D341Med (cell line): ENCODE measurements at regions not wholly inside any gene's neighbourhood (a gene's known extent, or its start where the extent isn't known, plus 50 kb on each side); places are given as distances from the start of the nearest gene placed in this dataset.
"Not testable (repeated sequence)": the region's sequence is repeated elsewhere in the genome, so short reads cannot be mapped to it uniquely, and the experiment has no call there.

ENCODE experiments used
- DNase-seq: peaks from one replicate; pipeline ENCODE4 v3.0.0; 2012; ENCODE audit warnings: low spot score

DNA sequence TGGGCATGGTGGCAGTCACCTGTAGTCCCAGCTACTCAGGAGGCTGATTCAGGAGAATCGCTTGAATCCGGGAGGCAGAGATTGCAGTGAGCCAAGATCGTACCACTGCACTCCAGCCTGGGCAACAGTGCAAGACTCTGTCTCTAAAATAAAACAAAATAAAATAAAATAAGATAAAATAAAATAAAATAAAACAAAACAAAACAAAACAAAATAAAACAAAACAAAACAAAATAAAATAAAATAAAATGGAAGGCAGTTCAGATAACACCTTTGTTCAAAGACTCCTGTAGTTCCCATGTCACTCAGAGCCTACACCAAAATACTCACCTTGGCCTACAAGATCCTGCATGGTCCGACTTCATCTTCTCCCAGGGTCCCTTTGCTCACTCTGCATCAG lies 61.3 kb downstream of the SYF2 start:
- not testable (repeated sequence) for DNase-seq

DNA sequence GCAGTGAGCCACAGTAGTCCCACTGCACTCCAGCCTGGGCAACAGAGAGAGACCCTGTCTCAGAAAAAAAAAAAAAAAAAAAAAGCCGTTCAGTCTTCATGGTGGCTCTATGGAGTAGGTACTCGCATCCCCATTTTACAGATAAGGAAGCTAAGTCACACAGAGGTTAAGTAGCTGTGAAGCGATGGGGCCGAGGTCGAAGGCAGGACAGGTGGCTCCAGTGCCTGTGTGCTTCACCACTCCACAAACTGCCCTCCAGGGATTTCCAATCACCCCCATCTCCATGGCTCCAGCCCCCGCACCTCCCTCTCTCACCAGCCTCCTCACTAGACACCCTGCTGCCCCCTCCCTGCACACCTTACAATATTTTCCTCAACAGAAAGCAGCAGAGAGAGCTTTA lies 61.9 kb downstream of the SYF2 start:
- DNase-seq = no peak

DNA sequence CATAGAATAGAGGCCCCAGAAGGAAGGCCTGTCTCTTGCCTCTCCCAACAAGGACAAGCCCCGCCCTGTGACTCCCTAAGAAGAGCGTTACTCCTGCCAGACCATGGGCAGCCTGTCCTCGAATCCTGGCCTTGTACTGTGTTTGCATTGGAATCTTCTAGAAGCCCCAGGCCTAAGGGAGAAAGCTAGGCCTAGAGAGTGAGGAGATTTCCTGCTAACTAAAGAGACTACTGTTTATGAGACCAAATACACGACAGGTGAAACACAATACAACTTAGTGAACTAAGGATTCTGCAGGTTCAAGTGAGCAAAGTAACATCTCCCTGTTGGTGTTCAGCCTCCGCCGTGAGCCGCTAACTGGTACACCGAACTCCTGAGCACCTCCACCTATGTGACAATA lies 62.7 kb downstream of the SYF2 start:
- no peak for DNase-seq

DNA sequence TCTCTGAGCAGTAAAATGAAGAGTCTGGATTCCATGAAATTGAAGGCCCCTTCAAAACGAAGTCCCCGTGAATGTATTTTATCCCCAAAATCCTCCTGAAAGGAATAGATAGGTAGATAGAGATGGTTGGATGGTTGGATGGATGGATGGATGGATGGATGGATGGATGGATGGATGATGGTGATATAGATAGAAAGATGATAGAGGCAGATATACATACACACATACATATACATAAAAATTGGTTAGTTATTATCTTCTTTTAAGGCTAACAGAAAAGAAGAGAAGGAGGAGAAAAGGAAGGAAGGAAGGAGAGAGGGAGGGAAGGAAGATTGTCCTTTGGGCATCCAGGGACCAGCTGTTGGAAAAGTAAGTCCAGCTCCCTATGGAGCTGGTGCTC lies 63.1 kb downstream of the SYF2 start:
- DNase-seq = no peak

DNA sequence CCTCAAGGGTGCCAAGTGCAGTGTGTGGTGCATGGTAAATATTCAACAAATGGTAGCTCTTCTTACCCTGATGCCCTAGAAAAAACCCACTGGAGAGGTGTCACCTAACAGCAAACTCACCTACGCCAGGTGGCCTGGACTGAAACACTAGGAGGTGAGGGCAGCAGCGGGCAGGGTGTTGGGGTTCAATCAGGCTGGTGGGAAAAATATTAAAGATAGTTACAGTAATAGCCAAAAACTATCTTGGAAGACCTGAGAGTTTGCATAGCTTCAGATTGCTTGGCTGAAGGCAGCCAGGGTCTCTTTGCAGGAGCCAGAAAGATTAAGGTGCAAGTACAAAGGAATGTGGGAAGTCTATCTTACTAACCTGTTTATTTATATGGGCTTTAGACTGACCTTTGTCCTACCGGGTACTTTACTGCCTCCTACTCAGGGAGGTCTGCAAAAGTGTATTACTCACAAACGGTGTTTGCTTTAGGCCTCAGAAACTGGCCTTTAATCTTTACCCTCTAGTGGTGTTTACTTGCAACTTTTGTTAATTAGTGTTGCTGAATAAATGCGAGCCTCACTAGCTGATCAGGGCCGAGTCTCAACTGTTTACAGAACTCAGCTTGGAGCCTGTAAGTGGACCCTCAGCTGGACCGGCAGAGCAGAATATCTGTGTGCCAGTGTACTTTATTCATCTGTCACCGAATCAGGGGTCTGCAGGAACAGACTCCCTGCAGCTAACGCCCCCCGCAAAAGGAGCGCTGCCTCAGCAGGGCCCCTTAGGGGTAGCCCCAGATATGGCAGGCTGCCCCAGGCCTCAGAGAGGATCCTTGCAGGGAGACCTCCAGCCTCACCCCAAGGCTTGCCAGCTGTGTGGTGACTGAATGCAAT lies 63.9 kb downstream of the SYF2 start:
- no peak for DNase-seq

DNA sequence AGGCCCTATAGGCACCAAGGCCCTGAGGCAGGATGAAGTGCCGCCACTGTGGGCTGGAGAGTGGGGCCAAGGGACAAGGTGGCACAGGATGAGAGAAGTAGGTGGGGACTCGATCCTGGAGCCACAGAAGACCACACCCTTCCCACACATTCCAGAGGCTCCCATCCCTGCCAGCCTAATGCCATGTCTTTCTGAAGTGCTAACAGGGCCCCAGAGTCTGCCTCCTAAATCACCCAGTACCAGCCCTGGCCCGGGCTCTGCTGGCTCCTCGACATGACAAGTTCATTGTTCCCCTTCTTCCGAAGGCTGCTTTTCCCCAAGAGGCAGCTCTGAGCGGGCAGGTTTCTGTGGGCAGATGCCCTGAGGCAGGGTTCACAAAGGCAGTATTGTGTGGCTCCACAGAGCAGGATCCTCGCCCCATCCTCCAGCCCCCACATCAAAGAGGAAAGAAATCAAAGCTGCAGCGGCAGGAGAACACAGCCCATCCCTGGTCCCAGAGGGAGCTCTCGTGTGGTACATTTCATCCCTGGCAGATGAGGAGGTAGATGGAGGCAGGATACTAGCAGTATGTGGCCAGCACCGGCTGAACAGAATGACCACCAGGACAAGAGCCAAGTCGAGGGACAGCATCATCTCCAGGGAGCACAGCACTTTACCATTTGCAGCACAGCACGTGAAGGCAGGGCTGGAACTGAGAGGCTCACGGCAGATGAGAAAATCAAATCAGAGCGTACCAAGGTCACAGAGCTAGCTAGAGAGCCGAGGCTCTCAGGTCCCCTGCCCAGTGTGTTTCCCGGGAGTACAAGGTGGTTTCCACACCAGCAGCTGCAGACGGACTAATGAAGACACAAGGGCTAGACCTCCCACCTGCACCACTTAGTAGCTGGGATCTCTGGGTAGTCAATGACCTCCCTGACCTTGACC lies 64.8 kb downstream of the SYF2 start:
- DNase-seq = no peak

DNA sequence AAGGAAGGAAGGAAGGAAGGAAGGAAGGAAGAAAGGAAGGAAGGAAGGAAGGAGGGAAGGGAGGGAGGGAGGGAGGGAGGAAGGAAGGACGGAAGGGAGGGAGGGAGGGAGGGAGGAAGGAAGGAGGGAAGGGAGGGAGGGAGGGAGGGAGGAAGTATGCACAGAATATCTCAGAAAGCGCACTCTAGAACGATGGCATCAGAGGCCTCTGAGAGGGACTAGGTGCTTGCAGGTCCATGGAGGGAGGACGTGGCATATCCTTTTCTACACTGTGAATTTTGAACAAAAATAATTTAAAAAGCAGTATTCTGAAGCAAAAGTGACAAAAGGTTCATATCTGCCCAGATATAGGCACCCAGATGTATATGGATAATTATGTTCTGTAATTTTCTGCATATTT lies 65.5 kb downstream of the SYF2 start:
- DNase-seq = no peak

DNA sequence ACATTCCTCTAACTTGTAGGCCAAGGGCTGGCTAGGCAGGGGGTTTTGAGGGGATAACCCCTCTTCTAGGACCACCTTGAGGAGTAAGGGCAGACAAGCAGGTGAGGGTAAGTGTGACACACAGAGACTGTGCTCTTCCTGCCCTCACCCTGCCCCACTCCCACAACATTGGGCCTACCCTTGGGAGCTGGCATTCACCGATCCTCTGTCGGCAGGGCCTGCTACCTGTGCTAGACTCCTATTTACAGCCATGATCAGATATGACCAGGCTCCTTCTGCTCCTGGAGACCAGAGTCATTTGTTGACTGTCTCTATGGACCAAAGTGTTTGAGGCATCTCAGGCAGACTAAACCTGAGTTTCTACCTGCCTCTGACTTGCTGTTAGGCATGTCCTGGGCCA lies 68.3 kb downstream of the SYF2 start:
- DNase-seq = no peak

DNA sequence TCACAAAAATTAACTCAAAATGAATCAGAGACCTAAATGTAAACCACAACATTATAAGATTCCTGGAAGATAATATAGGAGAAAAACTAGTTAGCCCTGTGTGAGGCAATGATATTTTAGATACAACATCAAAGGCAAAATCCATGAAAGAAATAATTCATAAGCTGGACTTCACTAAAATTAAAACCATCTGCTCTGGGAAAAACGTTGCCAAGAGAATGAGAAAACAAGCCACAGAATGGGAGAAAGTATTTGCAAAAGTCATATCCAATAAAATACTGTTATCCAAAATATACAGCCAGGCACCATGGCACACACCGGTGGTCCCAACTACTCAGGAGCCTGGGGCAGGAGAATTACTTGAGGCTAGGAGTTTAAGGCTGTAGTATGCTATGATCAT lies 70.3 kb downstream of the SYF2 start:
- DNase-seq = no peak

DNA sequence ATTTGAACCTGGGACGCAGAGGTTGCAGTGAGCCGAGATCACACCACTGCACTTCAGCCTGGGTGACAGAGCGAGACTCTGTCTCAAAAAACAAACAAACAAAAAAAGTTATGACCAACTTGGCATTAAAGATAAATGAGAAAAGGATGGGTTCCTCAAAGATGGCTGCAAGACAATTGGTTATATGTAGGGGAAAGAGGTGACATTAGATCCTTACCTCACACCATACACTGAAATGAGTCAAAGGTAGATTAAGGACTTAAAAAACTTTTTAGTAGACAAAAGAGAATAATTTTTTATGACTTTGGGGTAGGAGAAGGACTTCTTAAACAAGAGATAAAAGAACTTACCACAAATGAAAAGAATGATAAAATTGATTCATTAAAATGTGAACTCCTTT lies 74.5 kb downstream of the SYF2 start:
- DNase-seq = no peak

DNA sequence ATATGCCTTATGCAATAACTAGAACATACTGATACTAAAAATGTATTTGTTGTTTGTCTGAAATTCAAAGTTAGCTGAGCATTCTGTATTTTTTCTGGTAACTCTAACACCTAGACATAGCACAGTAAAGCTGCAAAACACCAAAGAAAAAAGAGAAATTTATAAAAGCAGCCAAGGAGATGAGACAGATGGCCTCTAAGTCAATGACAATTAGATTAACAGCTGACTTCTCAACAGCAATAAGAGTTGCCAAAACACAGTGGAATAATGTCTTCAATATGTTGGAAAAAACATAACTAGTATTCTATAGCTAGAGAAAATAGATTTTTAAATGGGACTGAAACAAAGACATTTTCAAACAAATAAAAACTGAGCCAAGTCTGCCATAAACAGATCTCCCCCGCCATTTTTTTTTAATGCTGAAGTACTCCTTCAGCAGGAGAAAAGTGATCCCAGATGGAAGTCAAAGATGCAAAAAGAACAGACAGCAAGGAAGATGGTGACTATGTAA lies 81.3 kb downstream of the SYF2 start:
- DNase-seq = no peak

DNA sequence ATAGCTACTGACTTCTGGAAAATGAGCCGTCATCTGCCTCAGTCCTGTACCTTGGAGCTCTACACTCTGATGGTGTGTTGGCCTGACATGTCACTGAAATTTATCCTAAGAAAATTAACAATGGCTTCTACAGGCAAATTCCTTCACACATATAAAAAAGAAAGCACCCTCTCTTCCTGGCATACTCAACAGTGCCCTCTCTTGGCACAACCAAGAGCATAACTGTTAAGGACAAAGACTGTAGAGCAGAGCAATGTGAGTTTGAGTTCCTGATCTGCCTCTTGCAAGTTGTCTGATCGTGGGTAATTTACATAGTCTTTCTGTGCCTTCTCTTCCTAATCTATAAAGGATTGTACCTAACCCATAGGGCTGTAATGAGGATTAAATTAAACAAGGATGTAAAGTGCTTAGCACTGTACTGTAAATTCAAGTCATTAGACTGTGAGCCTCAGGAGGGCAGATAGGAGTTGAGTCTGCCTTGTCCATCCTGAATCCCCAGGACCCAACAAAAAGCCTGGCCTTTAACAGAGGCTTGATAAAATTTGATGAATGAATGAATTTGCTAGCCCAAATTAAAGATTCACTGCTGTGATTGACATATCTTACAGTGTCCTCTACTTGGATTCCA lies 83.5 kb downstream of the SYF2 start:
- no peak for DNase-seq

DNA sequence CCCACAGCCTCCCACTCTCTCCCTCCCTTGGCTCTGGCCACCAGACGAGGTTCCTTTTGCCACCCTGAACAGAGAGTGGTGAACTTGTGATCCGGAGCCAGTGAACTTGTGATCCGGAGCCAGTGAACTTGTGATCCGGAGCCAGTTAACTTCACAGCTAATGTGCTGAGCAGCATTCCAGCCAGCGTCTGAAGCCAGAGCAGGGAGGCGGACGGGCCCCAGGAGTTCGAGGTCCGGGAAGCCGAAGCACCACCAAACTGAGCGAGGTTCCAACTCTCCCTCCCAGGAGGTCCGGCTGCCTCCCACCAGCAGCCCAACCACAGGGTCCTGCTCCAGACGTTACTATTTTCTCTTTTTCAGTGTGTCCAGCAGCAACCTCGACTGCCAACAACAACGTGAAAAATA lies 85.8 kb downstream of the SYF2 start:
- no peak for DNase-seq

DNA sequence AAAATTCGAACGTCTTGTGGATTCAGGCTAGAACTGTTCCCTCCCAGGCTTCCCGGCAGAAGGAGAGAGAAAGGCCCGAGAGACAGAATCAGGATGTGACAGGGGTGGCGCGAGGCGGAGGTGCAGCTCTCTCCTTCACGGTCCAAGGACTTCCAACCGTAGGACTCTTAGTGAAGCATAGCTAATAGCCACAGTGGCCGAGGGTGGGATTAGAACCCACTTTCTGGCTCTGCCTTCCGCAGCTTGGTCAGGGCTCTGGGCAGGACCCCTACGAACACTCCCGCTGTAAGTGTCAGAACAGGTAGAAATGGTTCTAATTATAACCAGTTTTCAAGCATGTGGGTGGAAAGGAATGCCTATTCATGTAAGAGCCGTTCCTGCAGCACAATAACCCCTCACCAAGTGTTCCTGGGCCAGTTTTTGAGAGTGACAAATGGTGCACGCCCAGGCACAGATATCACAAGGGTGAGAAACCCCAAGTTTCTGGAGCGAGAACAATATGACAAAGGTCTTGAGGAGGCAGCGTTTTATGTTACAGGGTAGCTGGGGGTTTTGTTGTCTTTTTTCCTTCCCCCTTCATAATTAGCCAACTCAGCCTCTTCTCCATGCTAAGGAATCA lies 86.4 kb downstream of the SYF2 start:
- no peak for DNase-seq

DNA sequence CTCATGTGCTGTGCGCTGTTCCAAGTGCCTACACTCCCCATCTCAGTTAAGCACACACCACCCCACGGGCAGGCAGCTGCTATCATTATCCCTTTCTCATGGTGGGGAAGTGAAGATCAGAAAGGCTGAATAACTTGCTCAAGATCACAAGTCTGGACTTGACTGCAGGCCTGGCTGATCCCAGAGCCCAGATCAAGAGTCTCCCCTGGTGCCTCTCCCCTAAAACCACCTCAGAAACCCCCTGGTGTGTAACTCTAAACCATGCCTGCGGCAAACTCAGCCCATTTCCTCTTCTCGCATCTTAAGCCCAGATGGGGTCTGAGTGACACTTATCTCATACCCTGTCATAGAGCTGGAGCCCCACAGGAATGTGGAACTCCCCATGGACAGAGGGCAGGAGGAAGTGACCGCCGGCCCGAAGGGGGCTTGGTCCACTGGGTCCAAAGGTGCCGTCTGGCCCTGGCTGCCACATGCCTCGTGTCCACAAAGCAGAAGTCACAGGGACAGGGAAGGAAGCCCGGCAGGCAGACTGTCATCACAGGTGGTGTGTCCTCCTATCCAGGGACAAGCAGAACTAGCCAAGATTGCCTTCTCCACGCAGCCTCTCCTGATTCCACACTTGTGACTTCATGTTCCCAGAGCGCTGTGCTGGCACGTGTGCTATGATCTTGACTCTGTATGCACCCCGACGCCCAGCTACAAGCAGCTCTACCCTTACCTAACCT lies 92.1 kb downstream of the SYF2 start:
- no peak for DNase-seq

DNA sequence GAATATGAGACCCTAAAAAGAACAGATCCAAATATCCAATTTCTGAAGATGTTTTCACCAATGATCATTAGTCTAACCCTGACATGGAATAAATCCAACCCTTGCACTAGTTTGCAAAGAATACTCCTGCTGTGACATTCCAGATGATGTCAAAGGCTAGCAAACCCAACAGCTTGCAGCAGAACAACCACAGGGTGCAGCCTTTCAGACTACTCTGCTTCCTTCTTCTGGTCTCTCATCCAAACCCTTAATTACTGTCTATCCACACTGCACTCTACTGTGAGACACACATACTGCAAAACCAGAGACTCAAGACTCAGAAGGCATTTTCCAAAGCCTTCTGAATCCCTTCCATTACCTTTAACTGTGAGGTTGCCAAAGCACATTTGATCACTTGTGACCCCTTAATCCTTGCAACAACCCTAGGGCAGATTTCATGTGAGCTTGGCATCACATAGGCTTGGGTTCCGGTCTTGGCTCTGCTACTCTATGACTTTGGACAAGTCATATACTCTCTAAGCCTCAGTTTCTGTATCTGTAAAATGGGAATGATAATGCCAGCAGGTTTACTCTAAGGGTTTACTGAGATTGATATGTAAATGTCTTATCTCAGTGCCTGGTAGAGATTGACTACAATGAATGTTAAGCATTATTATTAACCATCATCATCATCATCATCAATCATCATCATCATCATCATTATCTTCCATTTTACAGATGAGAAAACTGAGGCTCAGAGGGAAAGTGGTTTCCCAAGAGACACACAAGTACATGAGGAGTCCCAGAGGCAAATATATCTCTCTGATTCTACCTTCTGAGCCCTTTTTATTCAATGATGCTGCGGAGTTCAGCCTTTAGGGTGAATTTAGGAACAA lies 94.5 kb downstream of the SYF2 start:
- DNase-seq = no peak

DNA sequence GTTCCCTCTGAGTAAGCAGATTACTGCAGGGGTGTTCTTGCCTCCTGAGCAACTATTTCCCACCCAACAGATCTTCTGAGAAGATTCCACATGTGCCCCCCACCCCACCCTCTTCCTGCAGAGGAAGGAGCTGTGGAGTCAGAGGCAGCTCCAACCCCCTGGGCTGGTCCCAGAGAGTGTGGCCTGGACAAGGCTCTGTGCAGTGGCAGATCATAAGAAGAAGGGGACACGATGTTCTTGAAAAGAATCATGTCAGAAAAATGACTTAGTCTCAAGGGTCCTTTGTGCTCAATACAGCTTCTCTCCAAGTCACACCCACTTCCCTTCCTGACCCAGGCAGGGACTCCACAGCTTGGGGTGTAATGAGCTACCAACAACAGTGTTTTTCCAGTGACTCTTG lies 95.2 kb downstream of the SYF2 start:
- no peak for DNase-seq

DNA sequence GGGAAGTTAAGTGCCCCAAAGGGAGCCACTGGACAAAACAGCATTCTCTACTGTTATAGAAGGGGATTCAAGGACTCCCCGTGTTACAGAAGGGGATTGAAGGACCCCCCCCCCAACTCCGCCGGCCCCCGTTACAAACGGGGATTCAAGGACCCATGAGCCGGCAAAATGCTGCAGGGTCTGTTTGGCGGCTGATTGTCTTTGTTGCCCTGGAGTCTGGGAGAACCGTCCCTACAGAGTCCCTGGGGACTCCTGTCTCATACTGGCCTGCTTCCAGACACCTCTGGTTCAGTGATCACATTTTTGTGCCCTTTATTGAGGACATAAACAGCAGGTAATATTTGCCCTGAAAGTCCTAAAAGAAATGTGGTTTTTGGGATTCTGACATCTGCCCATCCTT lies 96.4 kb downstream of the SYF2 start:
- no peak for DNase-seq

DNA sequence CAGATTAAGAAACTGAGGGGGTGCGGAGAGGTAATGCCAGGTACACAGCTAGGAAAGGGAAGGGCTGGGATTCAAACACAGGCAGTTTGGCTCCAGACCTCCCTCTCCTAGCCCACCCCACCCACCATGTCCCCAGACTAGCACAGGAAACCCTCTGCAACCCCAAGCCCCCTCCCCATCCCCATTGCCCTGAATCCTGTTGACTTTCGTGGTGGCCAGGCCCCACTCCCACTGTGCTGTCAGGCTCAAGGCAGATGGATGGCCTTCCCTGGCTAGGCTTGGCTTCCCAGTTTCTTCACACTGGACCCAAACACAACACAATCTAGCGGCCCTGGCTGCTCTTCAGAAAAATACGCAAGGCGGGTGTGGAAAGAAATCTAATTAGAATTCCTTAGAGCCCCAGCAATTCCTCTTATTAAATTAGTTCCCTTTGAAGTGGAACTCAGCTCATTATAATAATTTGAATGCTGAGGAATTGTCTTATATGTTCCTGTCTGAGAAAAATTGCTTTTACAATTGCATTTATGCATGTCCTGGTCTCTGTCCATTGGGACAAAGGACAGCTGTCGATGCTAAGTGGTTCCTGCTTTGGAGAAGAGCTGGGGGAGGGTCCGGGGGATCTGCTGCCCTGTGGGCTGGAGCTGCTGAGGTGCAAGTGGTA lies 97.4 kb downstream of the SYF2 start:
- DNase-seq = no peak

DNA sequence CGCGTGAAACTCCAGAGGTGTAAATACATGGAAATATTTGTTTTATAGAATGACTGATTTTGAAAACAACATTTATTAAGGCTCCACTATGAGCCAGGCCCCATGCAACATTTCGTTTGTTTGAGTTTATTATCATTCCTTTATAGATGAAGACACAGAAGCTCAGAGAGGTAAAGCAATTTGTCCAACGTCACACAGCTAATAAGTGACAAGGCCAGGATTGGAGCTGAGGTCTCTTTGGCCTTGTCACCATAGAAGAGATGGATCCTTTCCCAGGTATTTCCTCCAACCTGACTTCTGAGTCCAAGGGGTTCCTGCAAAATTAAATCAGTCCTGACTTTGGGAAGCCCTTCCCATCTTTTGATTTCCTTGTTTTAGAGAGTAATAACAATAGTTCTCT lies 98.0 kb downstream of the SYF2 start:
- no peak for DNase-seq
